HepG2 (cell line): ENCODE measurements at regions not wholly inside any gene's neighbourhood (a gene's known extent, or its start where the extent isn't known, plus 50 kb on each side); places are given as distances from the start of the nearest gene placed in this dataset.

Source experiments
- ATAC-seq: fragments of 200-7000 bp; cut with Tn5 transposase; 3 replicates; pipeline ENCODE4 v1.9.1; 2020; ENCODE audit warnings: mild to moderate bottlenecking, moderate library complexity
- BruUV-seq: library from RNA; stranded (reverse); fragments of 400-500 nt; replicated peaks from 2 replicates; lab custom pipeline; 2021; lab: Mats Ljungman, UMichigan
- CTCF ChIA-PET: fragments of 300-600 bp; formaldehyde crosslinking; extraction: SDS; loops from one replicate; lab custom pipeline; 2021; ENCODE audit warnings: low total read pairs, inconsistent platforms, low intra/inter-chr PET ratio; lab: Yijun Ruan, JAX
- POLR2A ChIA-PET: fragments of 350-600 bp; sonication (Branson Sonifier 250); formaldehyde crosslinking; loops from one replicate; lab custom pipeline; 2020; ENCODE audit warnings: antibody characterized with exemption, inconsistent platforms; lab: Yijun Ruan, JAX
- DNase-seq: peaks from one replicate; pipeline ENCODE4 v3.0.0-alpha.2; 2015; ENCODE audit warnings: low spot score
- FAIRE-seq: peaks from 3 replicates; lab custom pipeline; 2011; peaks lifted over from hg19 to GRCh38; lab: Jason Lieb, UNC
- H2AFZ ChIP-seq: one replicate; pipeline ENCODE4 v1.6.1; 2011; ENCODE audit warnings: low read length, inconsistent platforms
- H3K27ac ChIP-seq: fragments of 300-600 bp; 3 replicates; pipeline ENCODE4 v1.8.0; 2011; ENCODE audit warnings: mixed run types, mild to moderate bottlenecking, mixed read lengths, low read length, inconsistent platforms; ENCODE audit not compliant: insufficient read depth; ENCODE audit errors: extremely low read length
- H3K27me3 ChIP-seq, 2 experiments: fragments of 200-600 bp in 1 of 2; 2 replicates in 1 of 2; 3 replicates in 1 of 2; pipeline versions ENCODE4 v1.6.0 to v1.8.0; 2011; ENCODE audit warnings: low read length in 2 of 2, mild to moderate bottlenecking in 2 of 2, moderate library complexity in 2 of 2, inconsistent platforms in 1 of 2; ENCODE audit not compliant: insufficient read depth in 2 of 2, control insufficient read depth in 1 of 2
- H3K36me3 ChIP-seq, 2 experiments: fragments of 200-600 bp in 1 of 2; replicated peaks in 1 of 2; 2 replicates in 1 of 2; 3 replicates in 1 of 2; pipeline versions ENCODE4 v1.5.1 to v1.8.0; 2011; ENCODE audit warnings: low read length in 2 of 2, inconsistent platforms in 1 of 2; ENCODE audit not compliant: insufficient read depth in 2 of 2, control insufficient read depth in 1 of 2
- H3K4me1 ChIP-seq: 2 replicates; pipeline ENCODE4 v1.5.1; 2012; ENCODE audit warnings: low read length, inconsistent platforms; ENCODE audit not compliant: insufficient read depth
- H3K4me2 ChIP-seq: 2 replicates; pipeline ENCODE4 v1.6.0; 2011; ENCODE audit warnings: low read depth, low read length, inconsistent platforms
- H3K4me3 ChIP-seq, 3 experiments: fragments of 200-600 bp in 1 of 3; sonication (generic), shearing (Covaris generic) in 1 of 3; replicated peaks in 1 of 3; 2 replicates each; pipeline ENCODE4 v1.5.1; 2011 to 2016; ENCODE audit warnings: low read length in 3 of 3, inconsistent platforms in 2 of 3, low read depth in 2 of 3, mild to moderate bottlenecking in 2 of 3, control low read depth in 1 of 3, mixed read lengths in 1 of 3; ENCODE audit not compliant: insufficient read depth in 1 of 3
- H3K79me2 ChIP-seq: one replicate; pipeline ENCODE4 v1.6.1; 2011; ENCODE audit warnings: low read length, inconsistent platforms; ENCODE audit not compliant: insufficient read depth
- H3K9ac ChIP-seq: 2 replicates; pipeline ENCODE4 v1.6.0; 2011; ENCODE audit warnings: mild to moderate bottlenecking, low read depth, low read length, inconsistent platforms; ENCODE audit not compliant: insufficient read depth
- H3K9me3 ChIP-seq: 2 replicates; pipeline ENCODE4 v1.5.1; 2012; ENCODE audit warnings: mild to moderate bottlenecking, low read length
- H4K20me1 ChIP-seq: 2 replicates; pipeline ENCODE4 v1.6.0; 2011; ENCODE audit warnings: inconsistent platforms, mild to moderate bottlenecking, low read length, moderate library complexity; ENCODE audit not compliant: insufficient read depth
- ATF4 ChIP-seq, 2 experiments: fragments of 450-650 bp in 1 of 2; sonication (generic) in 1 of 2; formaldehyde crosslinking; IDR thresholded peaks; 2 replicates each; pipeline versions ENCODE4 v1.5.0 to v1.8.0; 2020 to 2022; ENCODE audit warnings: mild to moderate bottlenecking in 1 of 2, missing genetic modification reagents in 1 of 2
- CEBPG ChIP-seq: IDR thresholded peaks from 2 replicates; pipeline ENCODE4 v1.6.1; 2016
- ZNF501 ChIP-seq: sonication (generic); formaldehyde crosslinking; IDR thresholded peaks from 2 replicates; pipeline ENCODE4 v1.5.1; 2020; ENCODE audit warnings: mild to moderate bottlenecking, moderate library complexity, missing genetic modification reagents
- ZNF710 ChIP-seq: sonication (generic); formaldehyde crosslinking; IDR thresholded peaks from 2 replicates; pipeline ENCODE4 v1.5.0; 2020; ENCODE audit warnings: mild to moderate bottlenecking, missing genetic modification reagents, borderline replicate concordance
- WGBS: methylation state at CpG from one replicate; pipeline ENCODE4 v1.1.6; 2017; ENCODE audit warnings: low lambda C conversion rate; 5-methylcytosine and 5-hydroxymethylcytosine counted together
- in situ Hi-C: cut with HindIII; loops from 2 replicates; pipeline ENCODE4 v1.10.0; 2017; ENCODE audit warnings: low pct_unique_long_range_greater_than_20kb; ENCODE audit not compliant: extremely low pct_ligation_motif_present
- intact Hi-C: fragments of 100-400 bp; cut with micrococcal nuclease; formaldehyde crosslinking; loops from one replicate; pipeline ENCODE4 v1.10.0; 2022; ENCODE audit not compliant: unreplicated experiment

GRCh38 chr1:40914927-40915569 lies 52.9 kb upstream of the CITED4 start:
- H2AFZ ChIP-seq: no peak overlapping the region
- no TSS peak for BruUV-seq
- DNase-seq (no peak), ATAC-seq (no peak), FAIRE-seq (no peak)
- ChIA-PET POLR2A (interaction anchor here (1.0 to 1.7 kb wide), 3 partner anchors 30 to 53 kb away, joined by 4 to 7 read pairs (median 5); partner anchors contain the start of gene CITED4), CTCF (no interaction called here)
- in situ Hi-C loops (no loop called here), intact Hi-C loops (no loop called here)
- H3K27ac ChIP-seq: no peak overlapping the region
- H3K4me3 ChIP-seq: no peak overlapping the region
- peak; percentile 35; the same call in 1 of the 2 replicates for TF ChIP-seq CEBPG (CRISPR knock-in tag)
- no peak for TF ChIP-seq ZNF710
- peak in 1 of 2 experiments; percentile 91; a peak in 2 of 4 replicates for TF ChIP-seq ATF4 (CRISPR knock-in tag; IDR thresholded peaks at IDR 0.05)
- no peak for TF ChIP-seq ZNF501
- no peaks in the 10 kb centered on the region for H3K79me2 ChIP-seq
- H3K9me3 ChIP-seq: no peaks in the 10 kb centered on the region
- H3K4me1 ChIP-seq: peaks cover 69% of the 10 kb centered on the region
- 0 out of 2 replicates have a peak overlapping the region, but pooled peaks have one; percentile 3 for H3K4me2 ChIP-seq
- no peaks in the 10 kb centered on the region for H4K20me1 ChIP-seq
- WGBS: 38% methylated on average over 7 of the region's 7 CpGs
- H3K27me3 ChIP-seq: no peaks in the 10 kb centered on the region
- no peak overlapping the region for H3K9ac ChIP-seq
- no peaks in the 10 kb centered on the region for H3K36me3 ChIP-seq
